ENCODE measurements at regions not wholly inside any gene's neighbourhood (a gene's known extent, or its start where the extent isn't known, plus 50 kb on each side); places are given as distances from the start of the nearest gene placed in this dataset.
"Not testable (repeated sequence)": the region's sequence is repeated elsewhere in the genome, so short reads cannot be mapped to it uniquely, and the experiment has no call there.

GRCh38 chr15:96201696-96202095, 128.8 kb upstream of the NR2F2 start:
- H3K27ac ChIP-seq (replicated peaks), result no peak overlapping the region
- no peak for DNase-seq (ENCODE audit: low read depth in 1 of 2, low spot score in 1 of 2)
- no peak for TF ChIP-seq REST (IDR thresholded peaks at IDR 0.05; ENCODE audit: insufficient replicate concordance, low read depth)
- no peak for TF ChIP-seq GABPA (IDR thresholded peaks at IDR 0.05; ENCODE audit: low read depth)
- no peak for TF ChIP-seq POLR2AphosphoS5 (IDR thresholded peaks at IDR 0.05; ENCODE audit: low read depth)
- H3K27me3 ChIP-seq (ENCODE audit: insufficient read depth, poor library complexity, severe bottlenecking), result no peaks in the 10 kb centered on the region
- H3K4me3 ChIP-seq (replicated peaks; ENCODE audit: insufficient read depth, low read length), result no peak overlapping the region

- not testable (repeated sequence) for H3K27ac ChIP-seq (replicated peaks); DNase-seq (ENCODE audit: low read depth in 1 of 2, low spot score in 1 of 2); H3K27me3 ChIP-seq (ENCODE audit: insufficient read depth, poor library complexity, severe bottlenecking); H3K4me3 ChIP-seq (replicated peaks; ENCODE audit: insufficient read depth, low read length)
Observed at GRCh38 chr15:96205588-96205987, 124.9 kb upstream of the NR2F2 start.

GRCh38 chr15:96207377-96208006, 123.0 kb upstream of the NR2F2 start:
- Histone ChIP-seq H3K27me3 (ENCODE audit: insufficient read depth, poor library complexity, severe bottlenecking) (no peaks in the 10 kb centered on the region), H3K27ac (replicated peaks) (no peak overlapping the region), H3K4me3 (replicated peaks; ENCODE audit: insufficient read depth, low read length) (no peak overlapping the region)
- TF ChIP-seq POLR2AphosphoS5 (IDR thresholded peaks at IDR 0.05; ENCODE audit: low read depth) (no peak), GABPA (IDR thresholded peaks at IDR 0.05; ENCODE audit: low read depth) (no peak), CTCF (IDR thresholded peaks at IDR 0.05; ENCODE audit: insufficient read depth, low read length) (no peak), SPI1 (IDR thresholded peaks at IDR 0.05; ENCODE audit: borderline replicate concordance, low read depth) (no peak), REST (IDR thresholded peaks at IDR 0.05; ENCODE audit: insufficient replicate concordance, low read depth) (no peak)
- DNase-seq (ENCODE audit: low read depth in 1 of 2, low spot score in 1 of 2), result no peak

- Histone ChIP-seq H3K4me3 (replicated peaks; ENCODE audit: insufficient read depth, low read length) (no peak overlapping the region), H3K27ac (replicated peaks) (no peak overlapping the region)
- no peak for DNase-seq (ENCODE audit: low read depth in 1 of 2, low spot score in 1 of 2)
Observed at GRCh38 chr15:96209285-96209735, 121.2 kb upstream of the NR2F2 start.

More at GRCh38 chr15:96209285-96209735, 121.2 kb upstream of the NR2F2 start:
- H3K27me3 ChIP-seq (ENCODE audit: insufficient read depth, poor library complexity, severe bottlenecking), result no peaks in the 10 kb centered on the region
- TF ChIP-seq POLR2AphosphoS5 (IDR thresholded peaks at IDR 0.05; ENCODE audit: low read depth) (no peak), CTCF (IDR thresholded peaks at IDR 0.05; ENCODE audit: insufficient read depth, low read length) (no peak), GABPA (IDR thresholded peaks at IDR 0.05; ENCODE audit: low read depth) (no peak), SPI1 (IDR thresholded peaks at IDR 0.05; ENCODE audit: borderline replicate concordance, low read depth) (no peak), REST (IDR thresholded peaks at IDR 0.05; ENCODE audit: insufficient replicate concordance, low read depth) (no peak)
